Stimulated activated memory B cell treated with anti-CD40 and anti-IgM and Interleukin-4, amounts not matched to agents 10 μg/mL and 1 μg/mL and 100 μg/mL, for 72 hours (primary cell): ENCODE measurements at regions not wholly inside any gene's neighbourhood (a gene's known extent, or its start where the extent isn't known, plus 50 kb on each side); places are given as distances from the start of the nearest gene placed in this dataset.
"Not testable (repeated sequence)": the region's sequence is repeated elsewhere in the genome, so short reads cannot be mapped to it uniquely, and the experiment has no call there.

Experiments
- ATAC-seq: fragments of 150-1000 bp; cut with Tn5 transposase; 2 replicates; pipeline ENCODE4 v1.10.0; 2021
- H3K27ac Mint-ChIP-seq: one replicate; pipeline ENCODE4 v1.8.0; 2022; ENCODE audit warnings: mild to moderate bottlenecking, mixed read lengths
- H3K27me3 Mint-ChIP-seq: one replicate; pipeline ENCODE4 v1.8.0; 2022; ENCODE audit warnings: mixed read lengths
- H3K36me3 Mint-ChIP-seq: one replicate; pipeline ENCODE4 v1.8.0; 2022; ENCODE audit warnings: mixed read lengths
- H3K4me1 Mint-ChIP-seq: one replicate; pipeline ENCODE4 v1.8.0; 2022; ENCODE audit warnings: mixed read lengths
- H3K4me3 Mint-ChIP-seq: one replicate; pipeline ENCODE4 v1.8.0; 2022; ENCODE audit warnings: mild to moderate bottlenecking, moderate library complexity, mixed read lengths
- H3K9me3 Mint-ChIP-seq: one replicate; pipeline ENCODE4 v1.8.0; 2022; ENCODE audit warnings: mixed read lengths

GRCh38 chr3:3662610-3663009 is 136.6 kb upstream of the LRRN1 start:
- ATAC-seq = no peak
- Mint-ChIP-seq H3K36me3 (peaks cover 5% of the 10 kb centered on the region), H3K4me1 (peaks cover 21% of the 10 kb centered on the region), H3K4me3 (no peak overlapping the region), H3K27me3 (no peaks in the 10 kb centered on the region), H3K27ac (no peak overlapping the region), H3K9me3 (peaks cover 2% of the 10 kb centered on the region)

GRCh38 chr3:3654916-3655315 is 144.3 kb upstream of the LRRN1 start:
- no peak overlapping the region for H3K4me3 Mint-ChIP-seq
- peaks cover 19% of the 10 kb centered on the region for H3K27me3 Mint-ChIP-seq
- H3K27ac Mint-ChIP-seq = no peak overlapping the region
- H3K36me3 Mint-ChIP-seq = no peaks in the 10 kb centered on the region
- peaks cover 7% of the 10 kb centered on the region for H3K4me1 Mint-ChIP-seq
- ATAC-seq = no peak
- H3K9me3 Mint-ChIP-seq = peaks cover 5% of the 10 kb centered on the region

GRCh38 chr3:3648988-3649679 is 150.1 kb upstream of the LRRN1 start:
- no peaks in the 10 kb centered on the region for H3K36me3 Mint-ChIP-seq
- H3K27ac Mint-ChIP-seq = no peak overlapping the region
- no peak overlapping the region for H3K4me3 Mint-ChIP-seq
- H3K27me3 Mint-ChIP-seq = peaks cover 19% of the 10 kb centered on the region
- H3K9me3 Mint-ChIP-seq = peaks cover 2% of the 10 kb centered on the region
- H3K4me1 Mint-ChIP-seq = peaks cover 22% of the 10 kb centered on the region
- no peak for ATAC-seq

- H3K4me3 Mint-ChIP-seq = no peak overlapping the region
- peaks cover 18% of the 10 kb centered on the region for H3K4me1 Mint-ChIP-seq
- H3K27me3 Mint-ChIP-seq = peaks cover 13% of the 10 kb centered on the region
- no peak for ATAC-seq
- H3K36me3 Mint-ChIP-seq = no peaks in the 10 kb centered on the region
- peak overlapping the region; percentile 66 for H3K27ac Mint-ChIP-seq
- H3K9me3 Mint-ChIP-seq = no peaks in the 10 kb centered on the region
These were observed 152.3 kb upstream of the LRRN1 start for GRCh38 chr3:3646934-3647333.

GRCh38 chr3:3646103-3646844 is 153.0 kb upstream of the LRRN1 start:
- Mint-ChIP-seq H3K4me3 (peak overlapping the region; percentile 63), H3K27ac (peak overlapping the region; percentile 66), H3K4me1 (peaks cover 15% of the 10 kb centered on the region)
- H3K36me3 Mint-ChIP-seq, H3K27me3 Mint-ChIP-seq, H3K9me3 Mint-ChIP-seq: not testable (repeated sequence)
- ATAC-seq = peak; percentile 85

- Mint-ChIP-seq H3K9me3 (no peaks in the 10 kb centered on the region), H3K27ac (no peak overlapping the region), H3K27me3 (no peaks in the 10 kb centered on the region), H3K36me3 (no peaks in the 10 kb centered on the region), H3K4me1 (peaks cover 12% of the 10 kb centered on the region), H3K4me3 (no peak overlapping the region)
- no peak for ATAC-seq
These were observed 157.3 kb upstream of the LRRN1 start for GRCh38 chr3:3641877-3642455.

GRCh38 chr3:3639078-3639477 is 160.2 kb upstream of the LRRN1 start:
- no peaks in the 10 kb centered on the region for H3K27me3 Mint-ChIP-seq
- no peaks in the 10 kb centered on the region for H3K36me3 Mint-ChIP-seq
- no peaks in the 10 kb centered on the region for H3K4me1 Mint-ChIP-seq
- H3K9me3 Mint-ChIP-seq = no peaks in the 10 kb centered on the region
- no peak for ATAC-seq
- H3K27ac Mint-ChIP-seq = no peak overlapping the region
- H3K4me3 Mint-ChIP-seq = no peak overlapping the region

GRCh38 chr3:3636815-3637214 is 162.4 kb upstream of the LRRN1 start:
- Mint-ChIP-seq H3K27ac (no peak overlapping the region), H3K9me3 (no peaks in the 10 kb centered on the region), H3K27me3 (no peaks in the 10 kb centered on the region), H3K36me3 (no peaks in the 10 kb centered on the region), H3K4me3 (no peak overlapping the region), H3K4me1 (no peaks in the 10 kb centered on the region)
- ATAC-seq = no peak

- H3K27me3 Mint-ChIP-seq = no peaks in the 10 kb centered on the region
- no peaks in the 10 kb centered on the region for H3K9me3 Mint-ChIP-seq
- no peak overlapping the region for H3K4me3 Mint-ChIP-seq
- no peaks in the 10 kb centered on the region for H3K36me3 Mint-ChIP-seq
- ATAC-seq = no peak
- no peaks in the 10 kb centered on the region for H3K4me1 Mint-ChIP-seq
- no peak overlapping the region for H3K27ac Mint-ChIP-seq
These were observed 164.1 kb upstream of the LRRN1 start for GRCh38 chr3:3635109-3635508.

GRCh38 chr3:3634326-3634725 is 164.9 kb upstream of the LRRN1 start:
- H3K36me3 Mint-ChIP-seq = no peaks in the 10 kb centered on the region
- no peaks in the 10 kb centered on the region for H3K4me1 Mint-ChIP-seq
- ATAC-seq = no peak
- no peak overlapping the region for H3K27ac Mint-ChIP-seq
- no peaks in the 10 kb centered on the region for H3K9me3 Mint-ChIP-seq
- H3K27me3 Mint-ChIP-seq = no peaks in the 10 kb centered on the region
- no peak overlapping the region for H3K4me3 Mint-ChIP-seq

- no peaks in the 10 kb centered on the region for H3K4me1 Mint-ChIP-seq
- H3K9me3 Mint-ChIP-seq = no peaks in the 10 kb centered on the region
- H3K27me3 Mint-ChIP-seq = no peaks in the 10 kb centered on the region
- H3K36me3 Mint-ChIP-seq = no peaks in the 10 kb centered on the region
- ATAC-seq = no peak
- no peak overlapping the region for H3K27ac Mint-ChIP-seq
- H3K4me3 Mint-ChIP-seq = no peak overlapping the region
These were observed 165.5 kb upstream of the LRRN1 start for GRCh38 chr3:3633761-3634160.

GRCh38 chr3:3632449-3632848 is 166.8 kb upstream of the LRRN1 start:
- no peaks in the 10 kb centered on the region for H3K9me3 Mint-ChIP-seq
- H3K4me3 Mint-ChIP-seq = no peak overlapping the region
- no peaks in the 10 kb centered on the region for H3K4me1 Mint-ChIP-seq
- no peaks in the 10 kb centered on the region for H3K36me3 Mint-ChIP-seq
- no peak overlapping the region for H3K27ac Mint-ChIP-seq
- no peaks in the 10 kb centered on the region for H3K27me3 Mint-ChIP-seq
- no peak for ATAC-seq

- Mint-ChIP-seq H3K27me3 (no peaks in the 10 kb centered on the region), H3K4me1 (no peaks in the 10 kb centered on the region), H3K9me3 (no peaks in the 10 kb centered on the region), H3K4me3 (no peak overlapping the region), H3K36me3 (no peaks in the 10 kb centered on the region), H3K27ac (no peak overlapping the region)
- ATAC-seq = no peak
These were observed 168.1 kb upstream of the LRRN1 start for GRCh38 chr3:3631114-3631513.

- Mint-ChIP-seq H3K27ac (no peak overlapping the region), H3K27me3 (no peaks in the 10 kb centered on the region), H3K9me3 (no peaks in the 10 kb centered on the region), H3K36me3 (no peaks in the 10 kb centered on the region), H3K4me1 (no peaks in the 10 kb centered on the region), H3K4me3 (no peak overlapping the region)
- ATAC-seq = no peak
These were observed 169.3 kb upstream of the LRRN1 start for GRCh38 chr3:3629911-3630310.

GRCh38 chr3:3628676-3629328 is 170.4 kb upstream of the LRRN1 start:
- H3K36me3 Mint-ChIP-seq = no peaks in the 10 kb centered on the region
- ATAC-seq = no peak
- no peaks in the 10 kb centered on the region for H3K4me1 Mint-ChIP-seq
- no peaks in the 10 kb centered on the region for H3K27me3 Mint-ChIP-seq
- no peak overlapping the region for H3K27ac Mint-ChIP-seq
- no peak overlapping the region for H3K4me3 Mint-ChIP-seq
- H3K9me3 Mint-ChIP-seq = peaks cover 4% of the 10 kb centered on the region
